Peyer's patch (tissue), 4 donors: ENCODE measurements at regions not wholly inside any gene's neighbourhood (a gene's known extent, or its start where the extent isn't known, plus 50 kb on each side); places are given as distances from the start of the nearest gene placed in this dataset.

ENCODE experiments used
- CTCF ChIP-seq, 6 experiments: fragments of 450-650 bp in 4 of 6; fragments of 200-600 bp in 2 of 6; sonication (generic) in 1 of 6; IDR thresholded peaks; one replicate each; pipeline ENCODE4 v1.5.1; 2017 to 2019; ENCODE audit warnings: antibody characterized with exemption in 6 of 6, mild to moderate bottlenecking in 3 of 6, moderate library complexity in 1 of 6
- POLR2A ChIP-seq, 2 donors: fragments of 450-650 bp; IDR thresholded peaks; one replicate each; pipeline ENCODE4 v1.5.1; 2017; ENCODE audit warnings: antibody characterized with exemption in 2 of 2, mild to moderate bottlenecking in 2 of 2, moderate library complexity in 2 of 2

GRCh38 chr9:109722007-109722406 is 58.0 kb upstream of the PALM2AKAP2 start:
- TF ChIP-seq CTCF (IDR thresholded peaks at IDR 0.05) (no peak), POLR2A (IDR thresholded peaks at IDR 0.05) (no peak)
